Cerebellar cortex (tissue), 1 donor: ENCODE measurements at regions not wholly inside any gene's neighbourhood (a gene's known extent, or its start where the extent isn't known, plus 50 kb on each side); places are given as distances from the start of the nearest gene placed in this dataset.

ENCODE experiments used
- DNase-seq: peaks from one replicate; pipeline ENCODE4 v3.0.0-alpha.2; 2015; ENCODE audit warnings: low spot score

GRCh38 chr1:223486932-223487886, 94.0 kb downstream of the CCDC185 start:
- DNase-seq: no peak

GRCh38 chr1:223487887-223488259, 94.7 kb downstream of the CCDC185 start:
- DNase-seq: no peak

- DNase-seq: no peak
Observed at GRCh38 chr1:223489439-223489838, 96.2 kb downstream of the CCDC185 start.

GRCh38 chr1:223490256-223490655, 97.0 kb downstream of the CCDC185 start:
- DNase-seq: no peak
